GM19395 (cell line): ENCODE measurements at regions not wholly inside any gene's neighbourhood (a gene's known extent, or its start where the extent isn't known, plus 50 kb on each side); places are given as distances from the start of the nearest gene placed in this dataset.
"Not testable (repeated sequence)": the region's sequence is repeated elsewhere in the genome, so short reads cannot be mapped to it uniquely, and the experiment has no call there.

Experiments
- ATAC-seq: cut with Tn5 transposase; IDR thresholded peaks from one replicate; pipeline ENCODE4 v1.9.1; 2021; ENCODE audit warnings: mild to moderate bottlenecking, moderate library complexity; ENCODE audit not compliant: unreplicated experiment

DNA sequence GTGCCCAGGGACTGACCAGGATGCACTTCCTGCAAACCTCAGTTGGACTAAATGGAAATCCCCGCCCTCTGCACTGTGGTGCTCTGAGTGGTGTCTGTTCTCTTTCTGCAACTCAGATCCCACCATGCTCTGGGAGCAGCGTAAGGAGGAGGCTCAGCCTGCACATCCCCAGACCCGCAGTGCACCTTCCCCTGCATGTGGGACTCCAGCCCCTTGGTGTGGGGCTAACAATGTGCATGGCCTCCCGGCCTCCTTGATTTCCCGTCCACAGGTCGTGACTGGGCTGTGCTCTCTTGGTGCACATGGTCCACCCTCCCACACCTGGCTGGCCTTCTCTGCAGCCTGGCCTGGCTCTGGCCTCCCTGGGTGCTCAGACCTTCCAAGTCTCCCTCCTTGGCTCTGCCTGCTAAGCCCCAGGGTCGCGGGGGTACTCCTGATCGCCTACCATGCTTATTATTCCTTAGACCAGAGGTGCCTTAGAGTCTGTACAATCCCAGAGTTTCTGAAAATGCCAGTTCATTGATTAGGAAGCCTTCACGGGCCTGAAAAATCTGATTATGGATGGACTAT is 397.5 kb downstream of the IRX2 start:
- no peak for ATAC-seq

DNA sequence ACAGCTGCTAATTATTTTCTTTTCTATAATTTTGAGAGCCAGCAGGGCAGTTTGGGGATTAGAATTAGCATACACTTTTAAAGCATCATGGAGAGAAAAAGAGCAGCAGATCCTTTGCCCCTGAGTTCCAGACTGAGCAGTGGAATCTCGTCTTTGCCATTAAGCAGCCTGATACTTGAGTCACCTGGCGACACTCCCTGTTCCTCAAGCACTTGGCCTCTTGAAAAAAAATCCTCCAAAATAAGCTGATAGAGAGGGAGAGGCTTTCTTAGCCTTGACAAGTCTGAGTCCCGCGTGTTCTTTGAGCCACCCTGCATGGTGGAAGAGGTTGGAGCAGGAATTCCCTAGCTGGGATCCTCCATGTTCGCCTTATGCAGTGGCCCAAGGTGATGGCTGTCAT is 398.3 kb downstream of the IRX2 start:
- no peak for ATAC-seq

DNA sequence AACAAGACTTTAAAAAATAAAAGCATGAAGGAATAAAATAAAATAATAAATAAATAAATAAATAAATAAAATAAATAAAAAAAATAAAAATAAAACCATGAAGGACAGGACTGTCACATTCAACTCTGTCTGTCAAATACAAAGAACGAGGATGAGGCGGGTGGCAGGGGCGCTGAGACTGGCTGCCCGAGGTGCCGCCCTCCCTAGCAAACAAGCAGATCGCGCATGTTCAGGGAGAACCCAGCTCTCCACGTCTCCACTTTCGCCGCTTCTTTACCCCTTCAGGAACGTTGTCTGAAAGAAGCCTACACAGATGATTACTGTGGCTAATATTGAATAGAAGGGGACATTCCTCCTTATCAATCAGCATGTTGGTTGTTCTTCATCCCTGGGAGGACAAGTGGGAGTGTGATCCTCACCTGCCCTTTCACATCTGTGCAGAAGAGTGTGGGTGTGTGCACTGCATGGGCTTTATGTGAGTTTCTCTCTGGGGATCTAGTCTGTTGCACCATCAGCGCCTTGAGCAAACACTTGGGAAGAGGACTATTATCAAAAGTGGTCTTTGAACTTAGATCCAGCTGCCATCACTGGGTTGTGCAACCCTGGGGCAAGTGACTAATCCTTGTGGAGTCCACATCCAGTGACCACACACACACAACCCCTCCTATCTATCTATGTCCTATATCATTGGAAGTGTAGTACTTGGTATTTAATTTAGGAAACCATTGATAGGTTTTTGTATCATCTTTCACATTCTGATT is 399.2 kb downstream of the IRX2 start:
- no peak for ATAC-seq

DNA sequence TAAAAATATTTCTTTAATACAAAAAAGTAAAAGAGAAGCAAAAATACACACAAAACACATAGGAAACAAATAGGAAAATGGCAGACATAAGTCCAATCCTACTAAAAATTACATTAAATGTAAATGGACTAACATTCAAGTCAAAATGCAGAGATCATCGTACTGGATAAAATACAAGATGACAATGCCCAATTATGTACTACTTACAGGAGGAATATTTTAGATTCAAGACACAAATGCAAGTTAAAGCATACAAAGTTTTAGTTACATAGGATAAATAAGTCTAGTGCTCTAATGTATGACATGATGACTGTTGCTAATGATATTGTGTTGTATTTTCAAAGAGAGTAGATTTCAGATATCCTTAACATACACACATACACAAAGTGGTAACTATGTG is 401.7 kb downstream of the IRX2 start:
- not testable (repeated sequence) for ATAC-seq

DNA sequence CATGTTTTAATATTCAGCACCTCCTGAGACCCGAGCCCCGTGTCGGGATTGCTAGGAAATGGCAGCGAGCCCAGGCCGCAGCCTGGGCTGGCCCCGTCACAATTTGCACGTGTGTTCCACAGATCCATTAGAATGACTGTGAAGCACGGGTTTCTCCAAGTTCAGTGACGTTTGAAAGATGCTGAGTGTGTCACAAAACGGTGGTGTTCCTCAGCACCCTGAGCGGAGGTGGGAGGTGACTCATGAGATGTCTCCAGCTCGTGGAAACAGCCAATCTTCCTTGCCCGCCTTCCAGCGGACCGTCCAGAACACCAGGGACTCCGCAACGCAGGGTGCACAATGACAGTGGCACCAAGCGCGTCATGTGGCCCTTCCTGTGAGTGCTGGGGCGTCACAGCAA is 412.8 kb downstream of the IRX2 start:
- no peak for ATAC-seq

DNA sequence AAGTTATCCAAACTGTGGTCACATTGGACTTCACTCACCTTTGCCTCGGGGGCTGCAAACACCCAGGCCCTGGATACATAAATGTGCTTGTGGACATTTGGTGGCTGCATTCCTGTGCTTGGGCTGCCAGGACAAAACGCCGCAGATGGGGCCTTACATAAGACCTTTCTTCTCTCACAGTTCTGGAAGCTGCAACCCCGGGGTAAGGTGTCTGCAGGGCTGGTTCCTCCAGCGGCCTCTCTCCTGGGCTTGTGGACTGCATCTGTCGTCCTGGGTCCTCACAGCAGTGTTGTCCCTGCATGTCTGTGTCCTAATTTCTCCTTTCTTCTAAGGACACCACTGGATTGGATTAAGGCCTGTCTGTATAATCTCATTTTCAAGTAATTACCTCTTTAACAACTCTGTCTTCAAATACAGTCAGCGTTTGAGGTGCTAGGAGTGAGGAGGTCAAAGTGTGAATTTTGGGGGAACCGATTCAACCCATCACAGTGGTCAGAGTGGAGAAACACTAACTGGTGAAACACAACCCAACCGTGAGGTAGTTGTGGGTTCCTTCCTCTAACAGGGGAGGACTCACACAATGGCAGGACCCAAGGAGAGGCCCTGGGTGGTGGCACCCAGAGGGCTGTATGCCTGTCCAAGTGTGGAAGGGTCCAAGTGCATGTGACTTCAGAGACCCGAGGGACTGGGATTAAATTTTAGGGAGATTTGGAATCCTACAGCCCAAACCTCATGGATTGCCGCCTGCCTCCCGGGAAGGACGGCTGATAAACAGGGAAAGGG is 415.6 kb downstream of the IRX2 start:
- ATAC-seq, result no peak

DNA sequence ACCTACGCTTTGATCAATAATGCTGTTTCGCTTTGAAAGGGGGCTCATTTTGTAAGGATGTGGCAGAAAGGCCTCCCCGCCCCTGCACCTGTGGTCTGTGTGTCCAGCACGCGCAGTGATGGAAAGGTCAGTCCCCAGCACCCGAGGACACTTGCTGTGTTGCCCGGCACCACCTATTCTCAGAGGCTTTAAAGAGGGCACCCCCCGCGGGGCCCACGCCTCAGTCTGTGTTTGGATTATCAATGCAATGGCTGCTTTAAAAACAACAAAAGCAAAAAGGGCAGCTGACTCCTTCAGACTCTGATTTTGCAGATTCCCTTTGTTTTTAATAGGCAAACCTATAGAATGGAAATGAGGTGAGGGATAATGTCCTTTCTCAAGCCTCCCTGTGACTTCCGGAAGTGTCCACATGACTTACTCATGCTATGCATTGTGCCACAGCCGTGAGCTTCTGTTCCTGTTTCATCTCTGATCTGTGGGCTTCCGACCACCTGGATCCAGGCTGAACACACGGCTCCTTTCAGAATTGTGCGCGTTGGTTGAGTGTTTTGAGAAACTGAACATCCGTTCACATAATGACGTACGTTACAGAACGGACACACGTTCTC is 416.2 kb downstream of the IRX2 start:
- ATAC-seq, result no peak

DNA sequence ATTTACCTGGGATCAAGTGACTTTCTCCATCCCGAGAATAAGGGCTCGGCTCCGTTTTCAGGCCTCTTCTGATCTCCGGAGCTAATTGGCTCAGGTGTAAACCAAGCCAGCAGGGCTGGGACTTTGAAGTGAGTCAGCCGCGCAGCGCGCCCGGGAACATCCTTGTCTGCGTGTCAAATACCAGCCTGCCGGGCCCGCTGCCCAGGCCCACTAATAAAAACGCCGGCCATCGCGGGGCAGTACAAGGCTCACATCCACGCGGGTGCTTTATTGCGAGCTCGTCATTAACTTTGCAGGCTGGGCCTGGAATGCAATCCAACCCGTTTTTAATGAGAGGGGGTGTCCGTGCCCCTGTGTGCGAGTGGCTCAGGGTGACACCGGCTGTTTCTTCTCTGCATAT is 416.8 kb downstream of the IRX2 start:
- ATAC-seq, result no peak

DNA sequence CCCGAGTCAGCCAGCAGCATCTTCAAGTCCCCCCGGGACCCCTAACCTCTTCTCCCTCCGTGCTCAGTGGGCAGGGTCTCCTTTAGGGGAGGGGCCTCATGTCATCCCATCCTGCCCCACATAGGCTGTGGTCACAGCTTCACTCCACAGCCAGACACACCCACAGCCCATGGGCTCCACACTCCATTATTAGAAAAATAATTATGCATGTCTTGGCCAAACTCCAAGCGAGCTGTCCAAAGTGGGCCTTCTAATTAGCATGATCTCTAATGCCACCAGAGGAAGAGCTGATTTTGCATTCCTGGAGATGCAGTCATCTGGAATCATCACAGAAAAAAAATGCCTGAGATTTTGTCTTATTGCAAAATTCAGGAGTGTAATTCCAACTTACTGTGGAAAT is 418.2 kb downstream of the IRX2 start:
- no peak for ATAC-seq

DNA sequence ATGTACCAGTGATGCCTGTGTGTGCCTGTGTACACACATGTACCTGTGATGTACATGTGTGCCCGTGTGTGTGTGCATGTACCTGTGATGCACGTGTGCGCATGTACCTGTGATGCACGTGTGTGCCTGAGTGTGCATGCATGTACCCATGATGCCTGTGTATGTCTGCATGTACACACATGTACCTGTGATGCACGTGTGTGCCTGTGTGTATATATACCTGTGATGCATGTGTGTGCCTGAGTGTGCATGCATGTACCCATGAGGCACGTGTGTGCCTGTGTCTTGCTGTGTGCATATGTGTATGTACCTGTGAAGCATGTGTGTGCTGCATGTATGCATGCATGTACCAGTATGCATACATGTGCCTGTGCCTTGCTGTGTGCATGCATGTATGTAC is 419.0 kb downstream of the IRX2 start:
- no peak for ATAC-seq

DNA sequence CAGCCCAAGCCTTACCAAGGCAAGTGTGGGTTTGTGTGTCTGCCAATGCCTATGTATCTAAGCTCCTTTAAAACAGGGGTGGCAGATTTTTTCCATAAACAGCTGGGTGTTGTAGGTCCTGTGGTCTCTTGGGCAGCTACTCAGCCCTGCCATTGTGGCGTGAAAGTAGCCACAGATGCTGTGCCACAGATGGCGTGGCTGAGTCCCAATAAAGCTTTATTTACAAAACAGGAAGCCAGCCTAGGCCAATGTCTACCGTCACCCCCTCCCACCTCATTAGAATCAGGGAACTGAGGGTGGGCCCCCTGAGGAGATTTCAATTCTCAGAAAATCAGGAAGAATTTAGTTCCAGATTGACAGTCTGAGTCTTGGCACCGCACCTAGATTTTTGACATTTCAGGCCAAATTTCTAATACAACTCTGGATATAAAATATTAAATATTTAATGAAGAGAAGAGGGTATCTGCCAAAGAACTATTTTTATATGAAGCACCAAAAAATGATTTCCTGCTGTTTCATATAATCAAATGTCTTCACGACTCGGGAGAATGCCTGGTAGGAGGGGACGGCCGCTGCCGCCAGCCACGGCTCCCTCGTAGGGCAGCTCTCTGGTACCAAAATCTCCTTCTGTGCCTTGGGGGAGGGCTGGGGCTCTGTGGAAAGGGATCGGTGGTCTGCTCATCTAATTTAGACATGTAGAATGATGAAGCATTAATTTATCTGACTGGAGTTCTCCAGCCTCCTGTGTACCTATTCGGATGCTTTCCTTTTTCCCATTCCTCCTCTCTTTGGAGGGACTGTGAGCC is 420.9 kb downstream of the IRX2 start:
- no peak for ATAC-seq

DNA sequence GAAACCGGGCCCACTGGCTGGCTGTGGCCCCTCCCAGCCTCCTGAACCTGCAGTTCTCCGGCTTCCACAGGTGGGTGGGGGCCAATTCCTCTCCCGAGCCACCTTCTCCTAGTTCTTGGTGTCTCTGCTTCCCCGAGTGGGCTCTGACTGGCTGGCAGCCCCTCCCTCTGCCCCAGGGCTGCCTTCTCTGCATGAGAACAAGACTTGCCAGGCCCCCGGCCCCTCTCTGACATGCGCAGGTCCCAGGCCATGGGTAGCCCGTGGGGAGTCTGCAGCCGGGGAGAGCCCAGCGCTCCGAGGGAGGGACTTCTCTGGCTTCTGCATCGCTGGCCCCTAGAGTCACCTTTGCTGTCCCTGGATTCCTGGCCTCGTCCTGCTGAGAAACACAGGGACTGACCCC is 421.7 kb downstream of the IRX2 start:
- no peak for ATAC-seq

DNA sequence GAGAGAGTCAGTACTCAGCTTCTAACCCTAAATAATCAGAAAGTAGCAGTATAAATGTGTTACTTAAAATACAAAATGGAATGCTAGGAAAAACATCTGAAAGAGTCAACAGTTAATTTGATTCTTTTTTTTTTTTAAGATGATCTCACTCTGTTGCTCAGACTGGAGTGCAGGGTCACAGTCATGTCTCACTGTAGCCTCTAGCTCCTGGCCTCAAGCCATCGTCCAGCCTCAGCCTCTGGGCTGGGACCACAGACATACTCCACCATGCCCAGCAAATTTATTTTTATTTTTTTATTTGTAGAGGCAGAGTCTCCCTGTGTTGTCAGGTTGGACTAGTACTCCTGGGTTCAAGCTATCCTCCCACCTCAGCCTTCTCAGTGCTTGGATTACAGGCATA is 424.9 kb downstream of the IRX2 start:
- ATAC-seq, result no peak

DNA sequence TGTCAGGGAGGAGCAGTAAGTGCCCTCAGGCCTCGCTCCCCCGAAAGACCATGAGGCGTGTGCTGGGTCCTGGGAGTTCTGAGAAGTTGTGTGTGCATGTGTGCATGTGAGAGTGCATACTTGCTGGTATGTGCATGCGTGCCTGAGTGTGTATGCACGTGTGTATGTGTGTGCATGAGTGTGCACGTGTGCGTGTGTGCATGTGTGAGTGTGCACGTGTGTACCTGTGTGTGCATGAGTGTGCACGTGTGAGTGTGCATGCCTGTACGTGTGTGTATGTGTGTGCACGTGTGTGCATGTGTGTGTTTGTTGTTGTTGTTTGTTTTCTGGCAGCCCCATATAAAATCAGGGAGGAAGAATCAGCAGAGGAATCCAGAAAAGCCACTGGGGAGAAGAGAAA is 426.7 kb downstream of the IRX2 start:
- ATAC-seq, result no peak

DNA sequence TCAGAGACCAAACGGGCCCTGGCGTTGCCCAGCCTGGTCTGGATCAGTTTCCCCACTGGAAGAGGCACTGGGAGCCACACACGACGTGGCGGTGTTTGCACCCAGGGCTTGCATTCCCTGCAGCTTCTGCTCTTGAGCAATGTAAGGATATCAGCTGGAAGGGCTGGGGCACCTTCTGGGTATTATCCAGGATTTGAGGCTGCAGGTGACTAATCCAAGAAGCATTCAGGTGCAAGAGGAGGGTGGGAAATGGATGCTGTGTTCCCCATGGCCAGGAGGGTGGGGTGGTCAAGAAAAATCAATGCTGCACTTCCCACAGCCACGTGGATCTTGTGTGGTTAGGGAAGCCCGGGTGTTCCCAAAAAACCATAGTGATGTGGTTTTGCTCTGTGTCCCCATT is 430.9 kb downstream of the IRX2 start:
- ATAC-seq, result no peak

DNA sequence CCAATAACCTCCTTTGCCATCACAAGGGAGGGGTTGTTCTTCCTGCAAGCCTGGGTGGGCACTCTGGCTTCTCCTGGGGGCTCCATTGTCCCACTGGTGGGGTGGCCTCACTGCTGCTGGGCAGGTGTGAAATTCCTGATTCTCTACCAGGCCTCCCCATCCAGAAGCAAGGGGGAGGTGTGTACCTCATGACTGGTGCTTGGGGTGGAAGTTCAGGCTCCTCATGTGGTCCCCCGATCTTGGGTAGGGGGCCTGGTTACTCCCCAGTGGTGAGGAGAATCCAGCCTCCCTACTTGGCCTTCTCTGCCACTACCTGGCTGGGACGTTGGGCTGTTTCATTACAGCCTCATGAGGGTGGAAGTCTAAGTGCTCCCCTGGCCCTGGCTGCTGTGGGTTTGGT is 433.9 kb downstream of the IRX2 start:
- ATAC-seq, result no peak

DNA sequence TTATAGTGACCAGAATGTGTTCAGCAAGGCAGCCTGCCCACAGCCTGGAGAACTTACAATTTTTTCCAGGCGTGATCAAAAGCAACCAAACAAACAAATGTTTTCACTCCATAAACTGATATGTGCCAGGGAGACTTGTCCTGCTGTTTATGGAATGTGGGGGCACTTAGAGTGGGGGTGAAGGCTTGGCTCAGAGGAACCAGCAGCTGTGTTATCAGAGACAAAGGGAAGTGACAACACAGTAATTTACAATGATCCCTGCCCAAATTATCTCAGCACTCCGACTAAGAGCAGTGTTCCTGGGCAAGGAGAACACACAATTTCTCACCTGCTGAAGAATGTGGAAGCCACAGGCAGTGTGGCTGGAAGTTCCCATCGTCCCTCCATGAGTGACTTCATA is 429.1 kb upstream of the IRX4 start:
- no peak for ATAC-seq

DNA sequence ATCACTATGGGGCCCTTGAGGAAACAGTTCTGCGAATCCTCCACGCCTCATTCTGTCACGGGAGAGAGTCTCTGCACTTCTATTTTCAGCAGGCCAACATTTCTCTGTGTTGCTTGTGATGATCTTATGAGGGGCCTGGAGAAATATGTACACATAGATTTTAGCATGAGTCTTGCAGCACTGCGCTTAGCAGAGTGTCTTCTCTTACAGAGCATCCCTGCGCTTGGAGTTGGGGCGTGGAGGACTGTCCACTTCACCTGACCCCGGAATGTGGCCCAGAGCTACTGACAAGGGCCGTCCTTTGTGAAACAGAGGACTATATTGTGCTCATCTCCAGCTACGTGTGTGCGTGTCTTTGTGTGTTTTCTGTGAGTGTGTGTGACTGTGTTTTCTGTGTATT is 428.2 kb upstream of the IRX4 start:
- ATAC-seq, result no peak

DNA sequence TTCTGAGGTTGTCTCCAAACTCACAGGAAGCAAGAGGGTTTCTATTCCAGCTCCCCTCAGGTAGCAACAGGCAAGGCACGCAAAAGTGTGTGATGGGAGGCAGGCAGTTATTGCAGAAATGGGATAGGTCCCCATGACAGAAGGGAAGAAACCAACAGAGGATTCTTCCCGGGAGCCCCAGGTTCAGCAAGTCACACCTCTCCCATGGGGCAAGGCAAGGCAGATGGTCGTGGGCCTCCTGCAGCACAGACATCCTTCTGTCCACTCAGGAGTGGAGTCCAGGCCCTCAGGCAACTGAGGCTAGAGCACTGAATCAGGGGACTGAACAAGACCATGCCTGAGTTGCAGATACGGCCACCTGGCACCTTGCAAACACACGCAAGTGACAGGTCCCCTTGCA is 424.9 kb upstream of the IRX4 start:
- no peak for ATAC-seq

DNA sequence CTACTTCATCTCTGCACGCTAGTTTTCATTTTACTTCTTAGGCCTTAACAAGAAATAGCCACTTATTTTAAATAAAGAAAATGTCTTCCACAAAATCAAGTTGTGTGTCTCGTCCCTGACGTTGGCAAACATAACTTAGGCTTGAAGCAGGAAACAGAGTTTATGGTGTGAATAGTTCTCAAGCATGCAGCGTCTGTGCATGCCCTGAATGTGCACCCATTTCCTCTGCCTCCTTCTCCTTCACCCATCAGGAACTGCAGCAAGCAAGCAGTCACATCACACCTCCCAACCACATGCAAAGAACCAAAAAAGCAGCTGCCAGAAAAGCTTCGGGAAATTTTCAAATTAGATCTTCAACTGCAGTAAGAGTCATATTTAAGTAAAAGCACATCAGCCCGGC is 424.0 kb upstream of the IRX4 start:
- ATAC-seq, result no peak
